Neural cell (in vitro differentiated cells): ENCODE measurements at regions not wholly inside any gene's neighbourhood (a gene's known extent, or its start where the extent isn't known, plus 50 kb on each side); places are given as distances from the start of the nearest gene placed in this dataset.

Source experiments
- EP300 ChIP-seq: fragments of 450-650 bp; conservative IDR thresholded peaks from 2 replicates; pipeline ENCODE4 v1.6.1; 2014; ENCODE audit warnings: antibody characterized with exemption, mild to moderate bottlenecking, moderate library complexity; ENCODE audit not compliant: poor library complexity, severe bottlenecking
- EZH2 ChIP-seq: fragments of 200-600, 300-800 bp; shearing (Covaris generic), sonication (generic); IDR thresholded peaks from 2 replicates; pipeline ENCODE4 v1.6.1; 2014; ENCODE audit warnings: antibody characterized with exemption, low read length, borderline replicate concordance, mild to moderate bottlenecking; ENCODE audit not compliant: insufficient read depth, poor library complexity, severe bottlenecking
- MXI1 ChIP-seq: fragments of 450-650 bp; conservative IDR thresholded peaks from 2 replicates; pipeline ENCODE4 v1.6.1; 2014; ENCODE audit warnings: antibody characterized with exemption, mild to moderate bottlenecking; ENCODE audit not compliant: poor library complexity, severe bottlenecking
- POLR2AphosphoS5 ChIP-seq: IDR thresholded peaks from 2 replicates; pipeline ENCODE4 v1.6.1; 2012
- TAF1 ChIP-seq: IDR thresholded peaks from 2 replicates; pipeline ENCODE4 v1.6.1; 2012; ENCODE audit warnings: low read depth
- TF ChIP-seq, protein P1 (sequence below): fragments of 450-650 bp; IDR thresholded peaks from 2 replicates; pipeline ENCODE4 v1.5.1; 2014; ENCODE audit warnings: antibody characterized with exemption, mild to moderate bottlenecking, moderate library complexity; ENCODE audit not compliant: poor library complexity, severe bottlenecking
- TF ChIP-seq, protein P2 (sequence below): IDR thresholded peaks from 2 replicates; pipeline ENCODE4 v1.6.1; 2012; ENCODE audit warnings: borderline replicate concordance

DNA sequence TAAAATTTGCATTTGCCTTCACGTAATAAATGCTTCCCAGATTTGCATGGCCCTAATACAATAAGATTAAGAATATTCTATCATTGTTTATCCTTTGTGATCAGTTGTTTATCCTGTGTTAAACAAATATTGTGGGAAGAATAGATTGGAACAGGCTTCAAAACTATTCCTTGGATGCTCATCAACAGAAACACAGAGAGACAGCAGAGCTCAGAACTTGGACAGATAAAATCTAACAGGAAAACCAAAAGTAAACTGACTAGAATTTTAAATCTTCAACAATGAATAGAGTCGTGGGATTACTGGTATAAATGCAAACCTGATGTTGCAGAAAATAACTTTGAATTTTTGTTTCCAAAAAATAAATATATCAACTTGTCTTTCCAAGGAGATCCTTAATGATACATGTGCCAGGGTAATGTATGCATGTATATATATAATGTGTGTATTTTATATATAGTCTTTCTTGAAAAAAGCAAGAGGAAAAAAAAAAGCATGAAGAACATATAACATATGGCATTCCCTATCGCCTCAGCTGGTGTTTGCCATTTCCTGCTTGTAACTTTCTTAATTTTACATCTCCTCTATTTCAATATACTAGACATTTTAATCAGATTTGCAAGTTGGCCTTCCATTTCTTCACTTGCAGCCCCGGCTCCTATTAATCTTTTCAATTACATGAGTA lies 59.9 kb upstream of the TANK start:
- TF ChIP-seq POLR2AphosphoS5 (no peak), MXI1 (no peak), EP300 (no peak), EZH2 (no peak), TAF1 (no peak)
- TF ChIP-seq, protein P1, sequence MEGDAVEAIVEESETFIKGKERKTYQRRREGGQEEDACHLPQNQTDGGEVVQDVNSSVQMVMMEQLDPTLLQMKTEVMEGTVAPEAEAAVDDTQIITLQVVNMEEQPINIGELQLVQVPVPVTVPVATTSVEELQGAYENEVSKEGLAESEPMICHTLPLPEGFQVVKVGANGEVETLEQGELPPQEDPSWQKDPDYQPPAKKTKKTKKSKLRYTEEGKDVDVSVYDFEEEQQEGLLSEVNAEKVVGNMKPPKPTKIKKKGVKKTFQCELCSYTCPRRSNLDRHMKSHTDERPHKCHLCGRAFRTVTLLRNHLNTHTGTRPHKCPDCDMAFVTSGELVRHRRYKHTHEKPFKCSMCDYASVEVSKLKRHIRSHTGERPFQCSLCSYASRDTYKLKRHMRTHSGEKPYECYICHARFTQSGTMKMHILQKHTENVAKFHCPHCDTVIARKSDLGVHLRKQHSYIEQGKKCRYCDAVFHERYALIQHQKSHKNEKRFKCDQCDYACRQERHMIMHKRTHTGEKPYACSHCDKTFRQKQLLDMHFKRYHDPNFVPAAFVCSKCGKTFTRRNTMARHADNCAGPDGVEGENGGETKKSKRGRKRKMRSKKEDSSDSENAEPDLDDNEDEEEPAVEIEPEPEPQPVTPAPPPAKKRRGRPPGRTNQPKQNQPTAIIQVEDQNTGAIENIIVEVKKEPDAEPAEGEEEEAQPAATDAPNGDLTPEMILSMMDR = no peak
- TF ChIP-seq, protein P2, sequence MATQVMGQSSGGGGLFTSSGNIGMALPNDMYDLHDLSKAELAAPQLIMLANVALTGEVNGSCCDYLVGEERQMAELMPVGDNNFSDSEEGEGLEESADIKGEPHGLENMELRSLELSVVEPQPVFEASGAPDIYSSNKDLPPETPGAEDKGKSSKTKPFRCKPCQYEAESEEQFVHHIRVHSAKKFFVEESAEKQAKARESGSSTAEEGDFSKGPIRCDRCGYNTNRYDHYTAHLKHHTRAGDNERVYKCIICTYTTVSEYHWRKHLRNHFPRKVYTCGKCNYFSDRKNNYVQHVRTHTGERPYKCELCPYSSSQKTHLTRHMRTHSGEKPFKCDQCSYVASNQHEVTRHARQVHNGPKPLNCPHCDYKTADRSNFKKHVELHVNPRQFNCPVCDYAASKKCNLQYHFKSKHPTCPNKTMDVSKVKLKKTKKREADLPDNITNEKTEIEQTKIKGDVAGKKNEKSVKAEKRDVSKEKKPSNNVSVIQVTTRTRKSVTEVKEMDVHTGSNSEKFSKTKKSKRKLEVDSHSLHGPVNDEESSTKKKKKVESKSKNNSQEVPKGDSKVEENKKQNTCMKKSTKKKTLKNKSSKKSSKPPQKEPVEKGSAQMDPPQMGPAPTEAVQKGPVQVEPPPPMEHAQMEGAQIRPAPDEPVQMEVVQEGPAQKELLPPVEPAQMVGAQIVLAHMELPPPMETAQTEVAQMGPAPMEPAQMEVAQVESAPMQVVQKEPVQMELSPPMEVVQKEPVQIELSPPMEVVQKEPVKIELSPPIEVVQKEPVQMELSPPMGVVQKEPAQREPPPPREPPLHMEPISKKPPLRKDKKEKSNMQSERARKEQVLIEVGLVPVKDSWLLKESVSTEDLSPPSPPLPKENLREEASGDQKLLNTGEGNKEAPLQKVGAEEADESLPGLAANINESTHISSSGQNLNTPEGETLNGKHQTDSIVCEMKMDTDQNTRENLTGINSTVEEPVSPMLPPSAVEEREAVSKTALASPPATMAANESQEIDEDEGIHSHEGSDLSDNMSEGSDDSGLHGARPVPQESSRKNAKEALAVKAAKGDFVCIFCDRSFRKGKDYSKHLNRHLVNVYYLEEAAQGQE = no peak
